Smooth muscle cell (in vitro differentiated cells): ENCODE measurements at regions not wholly inside any gene's neighbourhood (a gene's known extent, or its start where the extent isn't known, plus 50 kb on each side); places are given as distances from the start of the nearest gene placed in this dataset.
"Not testable (repeated sequence)": the region's sequence is repeated elsewhere in the genome, so short reads cannot be mapped to it uniquely, and the experiment has no call there.

Experiments
- DNase-seq: peaks from one replicate; lab custom pipeline; 2025; ENCODE audit not compliant: unreplicated experiment; lab: John Stamatoyannopoulos, UW
- H2AFZ ChIP-seq: fragments of 200-600 bp; sonication (generic); 2 replicates; pipeline ENCODE4 v1.6.0; 2016; ENCODE audit warnings: antibody characterized with exemption, low read depth, mild to moderate bottlenecking
- H3F3A ChIP-seq: fragments of 200-600 bp; sonication (generic); 2 replicates; pipeline ENCODE4 v1.6.0; 2017; ENCODE audit warnings: antibody characterized with exemption, low read depth
- H3K27ac ChIP-seq: fragments of 200-600 bp; sonication (generic); 2 replicates; pipeline ENCODE4 v1.5.1; 2016; ENCODE audit warnings: low read depth, mild to moderate bottlenecking
- H3K27me3 ChIP-seq: fragments of 200-600 bp; sonication (generic); 2 replicates; pipeline ENCODE4 v1.6.1; 2016; ENCODE audit warnings: low read depth, mild to moderate bottlenecking
- H3K36me3 ChIP-seq: fragments of 200-600 bp; sonication (generic); 2 replicates; pipeline ENCODE4 v1.5.1; 2016; ENCODE audit warnings: low read depth
- H3K4me1 ChIP-seq: fragments of 200-600 bp; sonication (generic); 2 replicates; pipeline ENCODE4 v1.5.1; 2016; ENCODE audit warnings: low read depth
- H3K4me2 ChIP-seq: fragments of 200-600 bp; sonication (generic); 2 replicates; pipeline ENCODE4 v1.6.0; 2016; ENCODE audit warnings: mild to moderate bottlenecking
- H3K4me3 ChIP-seq: fragments of 200-600 bp; sonication (generic); 2 replicates; pipeline ENCODE4 v1.5.1; 2016; ENCODE audit warnings: mild to moderate bottlenecking
- H3K79me2 ChIP-seq: fragments of 200-600 bp; sonication (generic); 2 replicates; pipeline ENCODE4 v1.6.0; 2016; ENCODE audit warnings: low read depth, mild to moderate bottlenecking
- H3K9ac ChIP-seq: fragments of 200-600 bp; sonication (generic); 2 replicates; pipeline ENCODE4 v1.6.0; 2016; ENCODE audit warnings: low read depth
- H3K9me3 ChIP-seq: fragments of 200-600 bp; sonication (generic); replicated peaks from 2 replicates; pipeline ENCODE4 v1.5.1; 2016; ENCODE audit warnings: low read depth
- H4K20me1 ChIP-seq: fragments of 200-600 bp; sonication (generic); 2 replicates; pipeline ENCODE4 v1.6.0; 2016; ENCODE audit warnings: low read depth
- WGBS: methylation state at CpG from one replicate; pipeline ENCODE4 v1.1.7; 2016; ENCODE audit warnings: low lambda C conversion rate; 5-methylcytosine and 5-hydroxymethylcytosine counted together
- TF ChIP-seq, protein P1 (sequence below): fragments of 200-600 bp; sonication (generic); IDR thresholded peaks from 2 replicates; pipeline ENCODE4 v1.5.1; 2017; ENCODE audit warnings: borderline replicate concordance, mild to moderate bottlenecking, antibody characterized with exemption; ENCODE audit not compliant: insufficient read depth, poor library complexity, severe bottlenecking

DNA sequence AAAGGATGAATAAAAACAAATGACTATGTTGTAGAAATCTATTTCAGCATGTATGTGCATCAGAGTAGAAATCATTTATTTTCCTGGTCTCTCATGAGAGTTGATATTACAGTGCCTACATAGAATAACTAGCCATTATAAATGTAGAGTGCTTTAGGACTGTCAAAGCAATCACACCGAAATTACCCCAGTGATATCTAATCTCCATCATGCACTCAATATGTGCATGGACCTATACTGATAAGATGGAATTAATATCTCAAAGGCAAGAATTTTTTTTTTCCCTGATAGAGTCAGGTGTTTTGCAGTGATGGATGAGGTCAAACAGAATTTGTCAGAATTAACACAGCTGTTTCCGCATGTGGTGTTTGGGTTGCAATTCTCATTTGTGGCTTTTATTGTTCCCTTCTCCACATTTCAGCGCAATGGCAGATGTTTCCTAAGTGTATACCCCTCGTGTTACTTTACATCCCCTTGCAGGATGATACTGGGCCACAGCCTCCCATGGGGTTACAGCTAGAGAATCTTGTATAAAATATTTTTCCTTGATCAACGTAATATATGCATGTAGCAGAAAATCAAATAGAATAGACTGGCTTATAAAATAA lies 298.8 kb downstream of the RASEF start:
- H3K4me3 ChIP-seq: no peak overlapping the region
- no peak overlapping the region for H2AFZ ChIP-seq
- no peak overlapping the region for H3K4me2 ChIP-seq
- WGBS: 87% methylated on average over 5 of the region's 5 CpGs
- DNase-seq: no peak
- H3K36me3 ChIP-seq: no peaks in the 10 kb centered on the region
- H3K27me3 ChIP-seq: no peaks in the 10 kb centered on the region
- H3K27ac ChIP-seq: no peak overlapping the region
- no peaks in the 10 kb centered on the region for H4K20me1 ChIP-seq
- H3K79me2 ChIP-seq: no peaks in the 10 kb centered on the region
- no peaks in the 10 kb centered on the region for H3K9me3 ChIP-seq
- no peaks in the 10 kb centered on the region for H3K4me1 ChIP-seq
- no peak overlapping the region for H3K9ac ChIP-seq
- TF ChIP-seq, protein P1, sequence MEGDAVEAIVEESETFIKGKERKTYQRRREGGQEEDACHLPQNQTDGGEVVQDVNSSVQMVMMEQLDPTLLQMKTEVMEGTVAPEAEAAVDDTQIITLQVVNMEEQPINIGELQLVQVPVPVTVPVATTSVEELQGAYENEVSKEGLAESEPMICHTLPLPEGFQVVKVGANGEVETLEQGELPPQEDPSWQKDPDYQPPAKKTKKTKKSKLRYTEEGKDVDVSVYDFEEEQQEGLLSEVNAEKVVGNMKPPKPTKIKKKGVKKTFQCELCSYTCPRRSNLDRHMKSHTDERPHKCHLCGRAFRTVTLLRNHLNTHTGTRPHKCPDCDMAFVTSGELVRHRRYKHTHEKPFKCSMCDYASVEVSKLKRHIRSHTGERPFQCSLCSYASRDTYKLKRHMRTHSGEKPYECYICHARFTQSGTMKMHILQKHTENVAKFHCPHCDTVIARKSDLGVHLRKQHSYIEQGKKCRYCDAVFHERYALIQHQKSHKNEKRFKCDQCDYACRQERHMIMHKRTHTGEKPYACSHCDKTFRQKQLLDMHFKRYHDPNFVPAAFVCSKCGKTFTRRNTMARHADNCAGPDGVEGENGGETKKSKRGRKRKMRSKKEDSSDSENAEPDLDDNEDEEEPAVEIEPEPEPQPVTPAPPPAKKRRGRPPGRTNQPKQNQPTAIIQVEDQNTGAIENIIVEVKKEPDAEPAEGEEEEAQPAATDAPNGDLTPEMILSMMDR: no peak
- H3F3A ChIP-seq: no peaks in the 10 kb centered on the region

DNA sequence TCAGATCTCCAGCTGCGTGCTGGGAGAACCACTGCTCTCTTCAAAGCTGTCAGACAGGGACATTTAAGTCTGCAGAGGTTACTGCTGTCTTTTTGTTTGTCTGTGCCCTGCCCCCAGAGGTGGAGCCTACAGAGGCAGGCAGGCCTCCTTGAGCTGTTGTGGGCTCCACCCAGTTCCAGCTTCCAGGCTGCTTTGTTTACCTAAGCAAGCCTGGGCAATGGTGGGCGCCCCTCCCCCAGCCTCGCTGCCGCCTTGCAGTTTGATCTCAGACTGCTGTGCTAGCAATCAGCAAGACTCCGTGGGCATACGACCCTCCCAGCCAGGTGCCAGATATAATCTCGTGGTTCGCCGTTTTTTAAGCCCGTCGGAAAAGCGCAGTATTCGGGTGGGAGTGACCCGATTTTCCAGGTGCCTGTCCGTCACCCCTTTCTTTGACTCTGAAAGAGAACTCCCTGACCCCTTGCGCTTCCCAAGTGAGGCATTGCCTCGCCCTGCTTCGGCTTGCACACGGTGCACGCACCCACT lies 288.2 kb downstream of the RASEF start:
- H3K4me1 ChIP-seq, H3K9me3 ChIP-seq, DNase-seq, H3K27me3 ChIP-seq, H3K36me3 ChIP-seq, H3K4me3 ChIP-seq, H3K9ac ChIP-seq, H3F3A ChIP-seq, H3K79me2 ChIP-seq, H4K20me1 ChIP-seq, H2AFZ ChIP-seq, H3K4me2 ChIP-seq, H3K27ac ChIP-seq: not testable (repeated sequence)
- WGBS: 90% methylated on average over 20 of the region's 20 CpGs

DNA sequence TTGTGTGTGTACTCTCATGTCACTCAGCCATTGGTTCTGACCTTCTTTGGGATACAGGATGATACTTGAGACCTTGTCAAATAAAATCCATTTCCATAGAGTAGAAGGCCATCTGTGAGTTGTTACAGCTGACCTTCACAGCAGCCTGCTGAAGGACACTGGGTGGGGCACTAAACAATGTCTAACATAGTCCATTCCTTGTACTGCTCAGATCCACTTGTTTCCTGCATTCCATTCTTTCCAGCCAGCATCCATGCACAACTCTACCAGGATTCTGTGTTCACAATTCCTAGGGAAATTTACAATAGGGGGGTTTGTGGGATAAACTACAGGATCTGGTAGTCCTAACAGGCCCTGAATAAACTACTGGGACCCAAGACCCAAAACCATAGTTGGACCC lies 286.4 kb downstream of the RASEF start:
- no peaks in the 10 kb centered on the region for H3K36me3 ChIP-seq
- no peaks in the 10 kb centered on the region for H3K4me1 ChIP-seq
- no peak overlapping the region for H3K27ac ChIP-seq
- no peak overlapping the region for H3K4me3 ChIP-seq
- no peak for DNase-seq
- no peak overlapping the region for H3K4me2 ChIP-seq
- no peaks in the 10 kb centered on the region for H3K9me3 ChIP-seq
- no peak overlapping the region for H3K9ac ChIP-seq
- H4K20me1 ChIP-seq: no peaks in the 10 kb centered on the region
- H3F3A ChIP-seq: no peaks in the 10 kb centered on the region
- no peak overlapping the region for H2AFZ ChIP-seq
- H3K27me3 ChIP-seq: no peaks in the 10 kb centered on the region
- H3K79me2 ChIP-seq: no peaks in the 10 kb centered on the region
- TF ChIP-seq, protein P1: no peak

DNA sequence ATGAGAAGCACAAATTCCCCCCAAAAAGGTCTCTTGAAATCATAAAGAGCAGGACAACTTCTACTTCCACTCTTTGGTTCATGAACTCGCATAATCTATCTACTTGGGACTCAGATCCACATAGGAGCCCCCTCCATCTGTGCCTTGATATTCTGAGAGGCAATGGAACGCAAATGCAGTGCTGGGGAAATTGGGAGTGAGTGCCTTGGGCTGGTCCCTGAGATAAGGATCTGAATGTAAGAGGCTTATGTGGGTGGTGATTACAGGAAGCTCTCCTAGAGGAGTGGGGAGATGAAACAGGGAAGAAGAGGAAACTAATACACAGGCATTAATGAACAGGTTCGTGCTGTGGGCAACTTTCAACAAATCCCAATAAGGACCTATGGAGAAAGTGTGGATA lies 285.6 kb downstream of the RASEF start:
- H3K9ac ChIP-seq: no peak overlapping the region
- H3K79me2 ChIP-seq: no peaks in the 10 kb centered on the region
- H2AFZ ChIP-seq: no peak overlapping the region
- no peak overlapping the region for H3K27ac ChIP-seq
- H3K9me3 ChIP-seq: no peaks in the 10 kb centered on the region
- no peak for DNase-seq
- no peaks in the 10 kb centered on the region for H3K36me3 ChIP-seq
- no peaks in the 10 kb centered on the region for H3K4me1 ChIP-seq
- no peak overlapping the region for H3K4me3 ChIP-seq
- H3K27me3 ChIP-seq: no peaks in the 10 kb centered on the region
- H3F3A ChIP-seq: no peaks in the 10 kb centered on the region
- TF ChIP-seq, protein P1: no peak
- H4K20me1 ChIP-seq: no peaks in the 10 kb centered on the region
- 82% methylated on average over 3 of the region's 3 CpGs for WGBS
- no peak overlapping the region for H3K4me2 ChIP-seq

DNA sequence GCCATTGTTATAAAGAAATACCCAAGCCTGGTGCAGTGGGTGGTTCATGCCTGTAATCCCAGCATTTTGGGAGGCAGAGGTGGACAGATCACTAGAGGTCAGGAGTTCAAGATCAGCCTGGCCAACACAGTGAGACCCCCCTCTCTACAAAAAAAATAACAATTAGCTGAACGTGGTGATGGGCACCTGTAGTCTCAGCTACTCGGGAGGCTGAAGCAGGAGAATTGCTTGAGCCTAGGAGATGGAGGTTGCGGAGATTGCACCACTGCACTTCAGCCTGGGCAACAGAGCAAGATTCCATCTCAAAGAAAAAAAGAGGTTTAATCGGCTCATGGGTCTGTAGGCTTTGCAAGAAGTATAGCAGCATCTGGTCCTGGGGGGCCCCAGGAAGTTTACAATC lies 284.0 kb downstream of the RASEF start:
- H3K4me3 ChIP-seq, H3K9ac ChIP-seq, DNase-seq, H2AFZ ChIP-seq, H3K27ac ChIP-seq, H3K9me3 ChIP-seq, H3K36me3 ChIP-seq, H4K20me1 ChIP-seq, H3K4me2 ChIP-seq, H3K79me2 ChIP-seq, H3K4me1 ChIP-seq, H3K27me3 ChIP-seq, H3F3A ChIP-seq: not testable (repeated sequence)
- 95% methylated on average over 4 of the region's 4 CpGs for WGBS
